ENCODE measurements at regions not wholly inside any gene's neighbourhood (a gene's known extent, or its start where the extent isn't known, plus 50 kb on each side); places are given as distances from the start of the nearest gene placed in this dataset.

GRCh38 chr11:134905928-134906327, 493.9 kb upstream of the B3GAT1 start:
- DNase-seq, result no peak

DNA sequence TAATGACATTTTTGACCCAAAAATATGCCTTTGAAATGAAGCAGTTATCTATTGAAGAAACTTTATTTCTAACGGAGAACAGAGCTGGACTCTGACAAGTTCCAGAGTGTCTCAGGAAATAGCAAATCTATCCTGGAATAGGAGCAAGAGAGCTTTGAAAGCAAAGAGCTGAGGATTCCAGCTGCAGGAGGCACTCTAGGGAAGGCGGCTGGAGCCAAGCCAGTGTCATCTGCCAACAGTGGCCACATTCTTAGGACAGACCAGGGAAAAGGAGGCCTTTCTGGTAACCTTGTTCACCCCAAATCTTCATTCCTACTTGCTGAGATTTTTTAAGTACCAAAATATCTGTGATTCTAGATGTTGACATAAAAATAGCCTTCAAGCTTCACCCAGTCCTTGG, 493.5 kb upstream of the B3GAT1 start:
- no peak for DNase-seq

DNA sequence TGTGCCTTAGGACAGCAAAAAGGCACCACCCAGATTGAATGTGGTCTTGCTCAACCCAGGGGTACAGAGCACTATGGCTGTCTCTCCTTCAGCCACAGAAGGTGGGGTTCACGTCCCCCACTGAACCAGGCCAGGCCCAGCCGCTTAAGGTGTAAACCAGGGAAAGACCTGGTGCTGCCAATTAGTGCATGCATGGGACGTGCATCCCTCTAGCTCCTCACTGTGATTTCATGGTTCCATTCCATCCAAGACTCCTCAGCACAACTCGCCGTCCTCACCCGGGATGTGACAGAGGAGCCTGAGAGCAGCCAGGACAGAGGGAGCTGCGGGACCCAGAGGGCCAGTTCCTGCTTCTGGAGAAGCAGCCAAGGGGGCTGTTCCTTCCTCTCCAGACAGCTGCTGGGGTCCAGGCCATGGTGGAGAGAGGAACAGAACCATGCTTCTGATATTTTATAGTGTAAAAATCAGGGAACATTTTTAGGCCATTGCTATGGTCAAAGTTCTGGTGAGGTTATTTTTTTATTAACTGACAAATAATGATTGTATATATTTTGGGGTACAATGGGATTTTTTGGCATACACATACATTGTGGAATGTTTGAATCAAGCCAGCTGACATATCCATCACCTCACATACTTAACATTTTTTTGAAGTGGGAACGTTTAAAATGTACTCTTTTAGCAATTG, 492.2 kb upstream of the B3GAT1 start:
- DNase-seq, result no peak

- DNase-seq, result no peak
These were observed 490.2 kb upstream of the B3GAT1 start for GRCh38 chr11:134901955-134902918.

DNA sequence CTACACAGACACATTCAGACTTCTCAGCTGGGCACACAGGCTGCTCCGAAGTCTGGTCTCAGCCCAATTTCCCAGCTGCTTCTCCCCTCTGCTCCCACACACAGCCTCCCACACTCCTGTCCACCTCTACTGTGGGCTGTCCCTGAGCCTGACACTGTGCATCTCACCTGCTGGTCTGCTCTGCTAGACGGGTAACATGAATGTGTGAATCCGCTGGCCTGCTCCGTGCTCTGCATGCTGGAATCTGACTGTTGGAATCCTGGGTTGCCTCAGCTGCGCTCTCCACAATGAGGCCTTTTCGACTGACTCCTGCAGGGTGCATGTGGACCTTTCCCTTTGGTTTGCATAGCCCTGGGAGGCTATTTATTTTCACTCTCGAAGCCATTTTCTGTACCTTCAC, 489.5 kb upstream of the B3GAT1 start:
- DNase-seq, result no peak

GRCh38 chr11:134893810-134894685, 482.0 kb upstream of the B3GAT1 start:
- no peak for DNase-seq

- no peak for DNase-seq
These were observed 478.4 kb upstream of the B3GAT1 start for GRCh38 chr11:134890446-134890845.

- DNase-seq, result no peak
These were observed 477.8 kb upstream of the B3GAT1 start for GRCh38 chr11:134889832-134890231.

- no peak for DNase-seq
These were observed 476.8 kb upstream of the B3GAT1 start for GRCh38 chr11:134888821-134889220.

- no peak for DNase-seq
These were observed 475.9 kb upstream of the B3GAT1 start for GRCh38 chr11:134887896-134888295.

DNA sequence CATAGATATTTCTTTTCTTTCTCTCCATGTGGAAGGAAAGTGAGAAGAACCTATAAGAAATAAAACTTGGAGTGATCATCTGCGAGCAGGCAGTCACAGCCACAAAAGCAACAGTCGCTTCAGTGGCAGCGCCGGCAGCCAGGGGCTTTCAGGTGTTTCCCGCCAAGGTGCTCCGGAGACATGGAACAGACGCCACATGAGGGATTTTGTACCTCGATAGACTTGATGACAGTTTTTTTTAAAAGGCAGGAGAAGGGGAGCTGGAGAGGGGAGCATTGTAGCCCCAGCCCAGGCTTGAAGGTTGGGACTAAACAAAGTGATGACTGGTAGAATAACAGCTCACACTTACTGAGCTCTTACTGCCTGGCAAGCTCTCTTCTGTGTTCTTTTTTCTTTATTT, 471.4 kb upstream of the B3GAT1 start:
- no peak for DNase-seq

DNA sequence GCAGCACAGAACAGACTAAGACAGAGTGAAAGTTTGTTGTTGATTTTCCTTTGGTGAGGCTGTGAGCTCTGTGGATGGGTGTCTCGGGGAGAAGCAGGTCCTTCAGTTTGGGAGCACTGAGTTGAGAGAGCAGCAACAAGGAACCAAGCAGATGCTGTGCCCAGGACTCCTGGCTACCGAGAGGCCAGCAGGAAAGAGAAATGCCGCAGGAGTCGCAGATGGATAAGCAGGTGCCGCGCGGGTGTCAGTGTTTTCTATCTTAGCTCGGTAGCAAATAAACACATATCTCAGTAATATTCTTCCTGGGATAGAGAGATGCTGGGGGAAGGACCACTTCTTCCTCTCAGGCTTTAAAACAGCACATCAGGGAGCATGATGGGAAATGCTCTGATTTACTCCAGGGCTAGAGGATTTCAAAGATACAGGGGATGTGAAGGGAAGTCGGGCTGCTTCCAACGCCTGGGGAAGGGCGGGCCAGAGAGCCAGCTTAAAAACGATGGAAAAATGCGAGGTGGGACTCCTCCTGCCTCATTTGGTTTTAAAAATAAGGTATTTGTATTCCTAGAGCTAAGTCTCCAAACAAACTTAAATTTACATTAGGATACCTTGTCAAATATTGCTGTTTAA, 470.7 kb upstream of the B3GAT1 start:
- no peak for DNase-seq

DNA sequence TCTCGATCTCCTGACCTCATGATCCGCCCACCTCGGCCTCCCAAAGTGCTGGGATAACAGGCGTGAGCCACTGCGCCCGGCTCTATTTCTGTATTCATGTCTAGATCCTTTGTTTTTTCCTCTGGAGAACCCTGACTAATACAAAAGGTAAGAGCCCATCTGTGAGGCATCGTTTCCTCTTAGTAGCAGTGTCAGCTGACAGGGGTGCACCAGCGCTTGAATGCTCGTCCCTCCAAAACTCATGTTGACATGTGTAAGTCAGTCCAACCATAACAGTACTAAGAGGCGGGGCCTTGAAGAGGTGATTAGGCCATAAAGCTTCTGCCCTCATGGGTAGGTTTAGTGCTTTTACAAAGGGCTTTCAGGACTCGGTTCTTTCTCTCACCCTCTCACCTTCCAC, 470.1 kb upstream of the B3GAT1 start:
- no peak for DNase-seq

DNA sequence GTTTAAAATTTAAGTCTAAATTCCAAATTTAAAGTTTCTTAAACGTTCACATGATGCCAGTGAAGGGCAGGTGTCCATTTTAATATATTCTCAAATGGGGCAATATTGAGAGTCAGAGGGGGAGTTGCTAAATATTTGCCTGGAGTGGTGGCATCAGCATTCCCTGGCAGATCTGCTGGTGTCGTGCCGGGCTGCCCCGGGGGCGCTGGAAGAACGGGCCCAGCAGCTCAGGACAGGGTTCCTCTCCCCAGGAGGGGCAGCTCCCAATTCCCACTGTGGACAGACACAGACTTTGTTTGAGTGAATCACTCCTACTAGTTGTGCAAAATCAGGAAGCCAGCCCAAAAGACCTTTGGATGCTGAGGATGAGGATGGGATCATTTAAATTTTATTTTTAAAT, 468.7 kb upstream of the B3GAT1 start:
- no peak for DNase-seq

- DNase-seq, result no peak
These were observed 467.9 kb upstream of the B3GAT1 start for GRCh38 chr11:134879931-134880330.

DNA sequence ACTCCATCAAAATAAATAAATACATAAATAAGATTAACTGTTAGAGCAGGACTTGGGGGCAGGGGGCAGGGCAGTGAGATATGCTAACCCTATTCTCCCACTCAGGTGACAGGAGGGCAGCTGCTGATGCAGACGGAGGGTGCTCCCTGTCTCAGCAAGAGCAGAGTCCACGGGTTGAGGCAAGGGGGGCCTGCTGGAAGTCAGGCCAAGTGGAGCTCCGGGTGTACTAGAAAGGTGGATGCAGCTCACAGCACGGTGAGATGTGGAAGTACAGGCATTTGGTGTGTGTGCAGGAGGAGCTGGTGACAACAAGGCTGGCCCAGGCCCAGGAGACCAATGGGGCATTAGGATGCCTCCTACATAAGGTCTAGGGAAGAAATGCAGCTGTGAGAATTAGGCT, 467.3 kb upstream of the B3GAT1 start:
- no peak for DNase-seq

DNA sequence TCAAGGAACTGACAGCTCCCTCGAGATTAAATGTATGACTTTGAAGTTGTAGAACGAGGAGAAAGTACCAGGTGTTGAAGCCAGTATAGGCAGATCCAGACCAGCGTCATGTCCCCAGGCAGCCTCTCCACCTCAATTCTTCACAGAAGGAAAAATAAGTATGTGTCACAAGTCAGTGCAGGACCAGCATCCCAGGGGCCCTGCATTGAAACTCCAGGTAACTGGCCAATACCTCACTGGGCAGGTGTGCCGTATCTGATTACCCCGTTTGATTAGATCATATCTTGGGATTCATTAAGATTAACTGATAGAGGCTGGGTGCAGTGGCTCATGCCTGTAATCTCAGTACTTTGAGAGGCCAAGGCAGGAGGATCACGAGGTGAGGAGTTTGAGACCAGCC, 466.7 kb upstream of the B3GAT1 start:
- no peak for DNase-seq

DNA sequence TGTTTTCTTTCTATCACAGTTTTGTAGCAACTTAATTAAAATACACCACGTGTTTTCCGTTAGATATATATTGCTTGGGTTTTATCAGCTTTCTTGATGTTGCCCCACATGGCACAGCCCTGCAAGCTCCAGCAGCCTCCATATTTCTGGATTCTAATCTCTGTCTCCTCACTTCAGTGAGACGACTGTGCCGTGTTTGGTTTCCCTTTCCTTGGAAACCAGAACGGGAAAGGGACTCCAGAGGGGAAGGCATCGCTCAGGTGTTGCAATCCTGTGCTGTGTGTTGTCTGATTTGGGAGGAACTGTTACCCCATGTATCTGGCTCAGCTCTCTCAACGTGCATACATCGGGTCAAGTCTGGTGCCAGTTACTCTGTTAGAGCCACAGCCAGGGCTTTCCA, 464.2 kb upstream of the B3GAT1 start:
- no peak for DNase-seq

GRCh38 chr11:134866981-134867675, 455.1 kb upstream of the B3GAT1 start:
- no peak for DNase-seq

DNA sequence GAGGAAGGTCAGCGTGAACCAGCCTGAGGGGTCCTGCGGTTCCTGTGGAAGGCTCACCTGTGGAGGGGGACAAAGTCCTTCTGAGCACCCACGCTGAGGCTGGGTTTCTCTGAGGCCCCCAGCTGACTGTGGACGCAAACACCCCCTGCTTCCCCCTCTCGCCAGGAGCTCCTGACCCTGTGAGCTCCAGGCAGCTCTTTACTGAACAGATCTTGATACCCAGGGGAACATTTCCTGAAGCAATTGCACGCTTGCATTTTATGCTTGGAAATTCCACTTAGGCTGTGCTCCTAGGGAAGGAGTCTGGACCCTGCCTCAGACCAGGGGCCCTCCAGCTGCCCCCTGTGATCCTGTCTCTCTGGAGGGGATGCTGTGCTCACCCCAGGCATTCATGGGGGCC, 454.2 kb upstream of the B3GAT1 start:
- no peak for DNase-seq

- no peak for DNase-seq
These were observed 452.9 kb upstream of the B3GAT1 start for GRCh38 chr11:134864968-134865305.

GRCh38 chr11:134864233-134864967, 452.4 kb upstream of the B3GAT1 start:
- no peak for DNase-seq
